BE2C (cell line): ENCODE measurements at regions not wholly inside any gene's neighbourhood (a gene's known extent, or its start where the extent isn't known, plus 50 kb on each side); places are given as distances from the start of the nearest gene placed in this dataset.

Source experiments
- DNase-seq: peaks from one replicate; pipeline ENCODE4 v3.0.0-alpha.2; 2020
- H3K27me3 ChIP-seq: fragments of 250-450 bp; sonication (Bioruptor Pico); 2 replicates; pipeline ENCODE4 v1.5.1; 2020; ENCODE audit warnings: mild to moderate bottlenecking
- H3K36me3 ChIP-seq: fragments of 250-450 bp; sonication (Bioruptor Pico); 2 replicates; pipeline ENCODE4 v1.5.1; 2020; ENCODE audit warnings: mild to moderate bottlenecking
- H3K4me1 ChIP-seq: fragments of 250-450 bp; sonication (Bioruptor Pico); 2 replicates; pipeline ENCODE4 v1.5.1; 2020
- H3K4me3 ChIP-seq: 2 replicates; pipeline ENCODE4 v1.5.1; 2011; ENCODE audit warnings: low read depth, low read length
- H3K9me3 ChIP-seq: fragments of 250-450 bp; sonication (Bioruptor Pico); 2 replicates; pipeline ENCODE4 v1.5.1; 2020
- TF ChIP-seq, protein P1 (sequence below): IDR thresholded peaks from 2 replicates; pipeline ENCODE4 v1.5.1; 2012; ENCODE audit warnings: mild to moderate bottlenecking, low read depth, low read length

- TF ChIP-seq, protein P1, sequence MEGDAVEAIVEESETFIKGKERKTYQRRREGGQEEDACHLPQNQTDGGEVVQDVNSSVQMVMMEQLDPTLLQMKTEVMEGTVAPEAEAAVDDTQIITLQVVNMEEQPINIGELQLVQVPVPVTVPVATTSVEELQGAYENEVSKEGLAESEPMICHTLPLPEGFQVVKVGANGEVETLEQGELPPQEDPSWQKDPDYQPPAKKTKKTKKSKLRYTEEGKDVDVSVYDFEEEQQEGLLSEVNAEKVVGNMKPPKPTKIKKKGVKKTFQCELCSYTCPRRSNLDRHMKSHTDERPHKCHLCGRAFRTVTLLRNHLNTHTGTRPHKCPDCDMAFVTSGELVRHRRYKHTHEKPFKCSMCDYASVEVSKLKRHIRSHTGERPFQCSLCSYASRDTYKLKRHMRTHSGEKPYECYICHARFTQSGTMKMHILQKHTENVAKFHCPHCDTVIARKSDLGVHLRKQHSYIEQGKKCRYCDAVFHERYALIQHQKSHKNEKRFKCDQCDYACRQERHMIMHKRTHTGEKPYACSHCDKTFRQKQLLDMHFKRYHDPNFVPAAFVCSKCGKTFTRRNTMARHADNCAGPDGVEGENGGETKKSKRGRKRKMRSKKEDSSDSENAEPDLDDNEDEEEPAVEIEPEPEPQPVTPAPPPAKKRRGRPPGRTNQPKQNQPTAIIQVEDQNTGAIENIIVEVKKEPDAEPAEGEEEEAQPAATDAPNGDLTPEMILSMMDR = no peak
- no peak for DNase-seq
- H3K9me3 ChIP-seq = no peaks in the 10 kb centered on the region
- H3K36me3 ChIP-seq = no peaks in the 10 kb centered on the region
- no peaks in the 10 kb centered on the region for H3K4me1 ChIP-seq
- H3K4me3 ChIP-seq = no peak overlapping the region
- H3K27me3 ChIP-seq = no peaks in the 10 kb centered on the region
Observed at GRCh38 chr4:75371915-75372314, 142.3 kb downstream of the RCHY1 start.

GRCh38 chr4:75370576-75370975 is 143.6 kb downstream of the RCHY1 start:
- Histone ChIP-seq H3K36me3 (no peaks in the 10 kb centered on the region), H3K9me3 (no peaks in the 10 kb centered on the region), H3K4me1 (no peaks in the 10 kb centered on the region), H3K27me3 (no peaks in the 10 kb centered on the region), H3K4me3 (no peak overlapping the region)
- TF ChIP-seq, protein P1 = no peak
- no peak for DNase-seq

- no peak for DNase-seq
- Histone ChIP-seq H3K4me3 (no peak overlapping the region), H3K4me1 (no peaks in the 10 kb centered on the region), H3K27me3 (no peaks in the 10 kb centered on the region), H3K9me3 (no peaks in the 10 kb centered on the region), H3K36me3 (no peaks in the 10 kb centered on the region)
- TF ChIP-seq, protein P1 = no peak
Observed at GRCh38 chr4:75345423-75345822, 168.8 kb downstream of the RCHY1 start.

DNA sequence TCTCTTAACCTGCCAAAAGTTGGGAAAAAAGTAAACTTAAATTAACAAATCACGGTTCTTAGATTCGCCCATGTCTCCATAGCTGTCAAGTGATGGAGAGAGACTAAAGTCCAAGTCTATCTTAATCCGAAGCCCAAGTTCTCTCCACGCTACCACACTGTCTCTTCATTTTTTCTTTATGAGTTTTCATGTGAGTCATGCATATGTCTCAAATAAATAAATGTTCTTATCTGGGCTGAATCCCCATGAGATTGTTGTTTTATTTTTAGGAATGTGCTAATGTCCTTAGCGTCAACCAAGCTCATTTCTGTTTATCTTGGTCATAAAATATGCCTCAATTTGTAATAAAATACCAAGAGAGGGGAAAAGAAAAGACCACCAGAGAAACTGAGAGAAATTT is 169.3 kb downstream of the RCHY1 start:
- H3K9me3 ChIP-seq = no peaks in the 10 kb centered on the region
- H3K27me3 ChIP-seq = no peaks in the 10 kb centered on the region
- TF ChIP-seq, protein P1 = no peak
- no peak for DNase-seq
- no peaks in the 10 kb centered on the region for H3K36me3 ChIP-seq
- H3K4me1 ChIP-seq = no peaks in the 10 kb centered on the region
- no peak overlapping the region for H3K4me3 ChIP-seq

DNA sequence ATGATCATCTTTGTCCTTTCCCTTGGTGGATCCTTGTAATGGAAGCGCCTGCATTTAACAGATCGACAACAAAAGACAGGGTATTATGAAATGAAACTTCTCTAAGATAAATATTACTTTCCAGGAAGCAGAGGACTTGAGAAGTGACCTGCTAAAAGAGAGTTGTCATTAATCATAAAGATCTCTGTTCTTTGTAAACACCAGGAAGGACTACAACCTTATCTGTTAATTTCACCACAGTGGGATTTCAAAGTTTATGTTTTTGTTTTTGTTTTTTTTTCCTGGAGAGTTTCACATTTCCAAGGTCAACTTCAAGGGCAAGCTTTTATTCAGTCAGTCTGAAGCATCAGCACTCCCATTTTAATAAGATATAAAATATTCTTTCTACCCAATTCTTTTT is 170.9 kb downstream of the RCHY1 start:
- Histone ChIP-seq H3K9me3 (no peaks in the 10 kb centered on the region), H3K4me1 (no peaks in the 10 kb centered on the region), H3K27me3 (no peaks in the 10 kb centered on the region), H3K4me3 (no peak overlapping the region), H3K36me3 (no peaks in the 10 kb centered on the region)
- TF ChIP-seq, protein P1 = no peak
- DNase-seq = no peak

DNA sequence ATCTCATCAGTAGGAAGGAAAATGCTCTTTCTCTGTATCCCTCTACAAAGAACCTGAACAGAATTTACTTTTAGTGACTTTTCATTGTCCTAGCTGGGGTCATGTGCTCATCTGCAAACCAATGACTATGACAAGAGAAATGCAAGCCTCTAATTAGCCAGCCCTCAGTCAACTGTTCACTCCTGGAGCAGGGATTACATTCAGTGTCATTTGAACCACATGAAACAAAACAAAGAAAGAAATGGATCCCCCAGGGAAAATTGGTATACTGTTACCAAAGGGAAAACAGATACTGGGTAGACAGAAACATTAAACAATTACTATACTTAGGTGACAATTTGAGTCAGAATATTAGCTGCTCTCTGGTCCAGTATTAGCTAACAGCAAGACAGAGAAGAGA is 173.6 kb downstream of the RCHY1 start:
- Histone ChIP-seq H3K4me1 (no peaks in the 10 kb centered on the region), H3K27me3 (no peaks in the 10 kb centered on the region), H3K4me3 (no peak overlapping the region), H3K9me3 (no peaks in the 10 kb centered on the region), H3K36me3 (no peaks in the 10 kb centered on the region)
- DNase-seq = no peak
- TF ChIP-seq, protein P1 = no peak
